NCI-H2227 (cell line): ENCODE measurements at regions not wholly inside any gene's neighbourhood (a gene's known extent, or its start where the extent isn't known, plus 50 kb on each side); places are given as distances from the start of the nearest gene placed in this dataset.
"Not testable (repeated sequence)": the region's sequence is repeated elsewhere in the genome, so short reads cannot be mapped to it uniquely, and the experiment has no call there.

Source experiments
- DNase-seq: peaks from one replicate; lab custom pipeline; 2025; ENCODE audit not compliant: unreplicated experiment; lab: John Stamatoyannopoulos, UW

DNA sequence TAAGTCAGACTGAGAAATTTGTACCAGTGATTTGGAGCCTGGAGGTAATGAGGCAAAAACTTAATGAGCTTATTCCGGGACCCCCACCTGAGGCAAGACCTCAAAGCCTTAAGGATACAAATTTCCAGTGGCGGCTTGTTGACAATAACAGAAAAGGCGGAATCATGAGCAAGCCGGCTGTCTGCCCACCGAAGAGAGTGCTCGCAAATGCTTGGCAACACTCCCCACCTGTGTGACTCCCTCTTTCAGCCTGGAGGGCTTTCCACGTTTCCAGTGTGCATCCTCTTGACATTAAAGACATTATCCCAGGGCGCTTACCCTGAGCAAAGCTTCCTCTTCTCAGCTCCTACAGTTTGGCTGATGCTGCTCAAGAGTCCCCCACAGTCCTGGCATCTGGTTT is 830.4 kb upstream of the TPTE start:
- DNase-seq, result not testable (repeated sequence)

DNA sequence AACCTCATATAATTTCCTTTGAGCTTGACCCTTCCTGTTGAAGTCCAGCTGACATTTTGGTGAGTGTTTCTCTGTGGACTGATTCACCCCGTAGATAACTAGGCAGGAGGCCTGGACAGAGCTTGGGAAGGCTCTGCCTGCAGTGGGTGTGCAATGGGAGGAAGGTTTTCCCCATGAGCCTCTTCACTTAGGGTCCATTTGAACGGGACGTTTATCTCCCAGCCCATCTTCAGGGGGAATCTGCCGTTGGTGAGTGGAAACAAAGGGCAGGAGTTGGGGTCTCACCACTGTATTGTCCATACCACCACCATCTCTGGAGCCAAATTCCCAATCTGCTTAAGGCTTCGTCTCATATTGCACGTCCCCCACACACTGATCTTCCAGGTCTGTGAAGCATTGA is 825.6 kb upstream of the TPTE start:
- DNase-seq, result not testable (repeated sequence)

DNA sequence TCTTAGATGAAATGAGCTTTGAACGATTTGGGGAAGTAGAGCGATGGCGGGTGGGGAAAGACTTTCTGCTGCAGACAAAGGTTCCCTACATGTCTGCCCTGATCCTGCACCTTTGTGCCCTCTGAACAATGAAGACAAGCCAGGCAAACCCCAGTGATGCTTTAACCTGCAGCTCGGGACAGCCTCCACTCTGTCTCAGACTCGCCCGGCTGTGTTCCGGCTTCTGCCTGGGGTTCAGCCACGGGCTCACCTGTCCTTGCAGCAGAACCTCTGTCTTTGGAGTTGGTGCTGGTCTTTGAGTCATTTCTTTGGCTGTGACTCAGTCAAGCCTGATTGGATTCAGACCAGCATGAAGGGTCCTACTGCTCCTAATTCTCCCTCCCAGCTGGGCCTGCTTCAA is 823.6 kb upstream of the TPTE start:
- not testable (repeated sequence) for DNase-seq

DNA sequence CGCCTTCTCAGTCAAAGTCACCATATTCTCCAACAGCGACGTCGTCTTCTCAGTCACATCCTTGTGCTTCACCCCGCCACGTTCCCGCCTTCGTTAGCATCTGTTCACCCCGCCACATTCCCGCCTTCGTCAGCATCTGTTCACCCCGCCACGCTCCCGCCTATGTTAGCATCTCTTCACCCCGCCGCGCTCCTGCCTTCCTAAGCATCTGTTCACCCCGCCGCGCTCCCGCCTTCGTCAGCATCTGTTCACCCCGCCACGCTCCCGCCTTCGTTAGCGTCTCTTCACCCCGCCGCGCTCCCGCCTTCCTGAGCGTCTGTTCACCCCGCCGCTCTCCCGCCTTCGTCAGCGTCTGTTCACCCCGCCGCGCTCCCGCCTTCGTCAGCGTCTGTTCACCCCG is 816.4 kb upstream of the TPTE start:
- not testable (repeated sequence) for DNase-seq

DNA sequence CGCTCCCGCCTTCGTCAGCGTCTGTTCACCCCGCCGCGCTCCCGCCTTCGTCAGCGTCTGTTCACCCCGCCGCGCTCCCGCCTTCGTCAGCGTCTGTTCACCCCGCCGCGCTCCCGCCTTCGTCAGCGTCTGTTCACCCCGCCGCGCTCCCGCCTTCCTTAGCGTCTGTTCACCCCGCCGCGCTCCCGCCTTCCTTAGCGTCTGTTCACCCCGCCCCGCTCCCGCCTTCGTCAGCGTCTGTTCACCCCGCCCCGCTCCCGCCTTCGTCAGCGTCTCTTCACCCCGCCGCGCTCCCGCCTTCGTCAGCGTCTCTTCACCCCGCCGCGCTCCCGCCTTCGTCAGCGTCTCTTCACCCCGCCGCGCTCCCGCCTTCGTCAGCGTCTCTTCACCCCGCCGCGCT is 815.9 kb upstream of the TPTE start:
- not testable (repeated sequence) for DNase-seq

DNA sequence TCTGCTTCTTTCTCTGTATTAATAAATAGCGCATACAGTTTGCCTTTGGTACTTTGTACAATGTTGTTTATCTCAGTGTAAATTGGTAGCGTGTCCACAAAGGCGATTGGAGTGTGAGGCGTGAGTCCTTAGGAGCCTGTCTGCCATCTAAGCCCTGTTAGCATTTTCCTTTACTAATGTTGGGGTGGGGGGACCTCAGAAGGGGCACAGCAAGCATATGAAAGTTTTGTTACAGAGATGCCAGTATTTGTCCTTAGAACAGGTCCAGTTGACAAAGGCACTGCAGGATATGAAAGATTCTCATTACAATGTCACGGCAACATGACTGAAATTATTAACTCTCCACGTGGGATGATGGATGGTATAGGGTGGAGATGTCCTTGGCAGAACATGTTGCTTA is 796.8 kb upstream of the TPTE start:
- not testable (repeated sequence) for DNase-seq

DNA sequence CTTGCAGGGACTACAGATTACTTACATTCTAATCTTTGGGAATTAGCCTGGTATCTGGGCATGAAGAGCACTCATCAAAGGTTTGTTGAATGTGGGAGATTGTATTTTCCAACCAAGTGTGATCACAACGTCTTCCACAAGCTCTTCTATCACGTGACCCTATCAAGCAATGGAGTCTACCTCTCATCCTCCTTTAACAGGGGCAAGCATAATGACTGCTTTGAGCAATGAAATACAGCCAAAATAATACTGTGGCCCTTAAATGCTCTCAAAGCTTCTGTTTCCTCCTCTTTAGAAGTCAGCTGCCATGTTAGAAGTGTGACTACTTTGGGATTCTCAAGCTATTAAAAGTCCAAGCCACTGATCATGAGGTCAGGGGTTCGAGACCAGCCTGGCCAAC is 794.2 kb upstream of the TPTE start:
- DNase-seq, result not testable (repeated sequence)

DNA sequence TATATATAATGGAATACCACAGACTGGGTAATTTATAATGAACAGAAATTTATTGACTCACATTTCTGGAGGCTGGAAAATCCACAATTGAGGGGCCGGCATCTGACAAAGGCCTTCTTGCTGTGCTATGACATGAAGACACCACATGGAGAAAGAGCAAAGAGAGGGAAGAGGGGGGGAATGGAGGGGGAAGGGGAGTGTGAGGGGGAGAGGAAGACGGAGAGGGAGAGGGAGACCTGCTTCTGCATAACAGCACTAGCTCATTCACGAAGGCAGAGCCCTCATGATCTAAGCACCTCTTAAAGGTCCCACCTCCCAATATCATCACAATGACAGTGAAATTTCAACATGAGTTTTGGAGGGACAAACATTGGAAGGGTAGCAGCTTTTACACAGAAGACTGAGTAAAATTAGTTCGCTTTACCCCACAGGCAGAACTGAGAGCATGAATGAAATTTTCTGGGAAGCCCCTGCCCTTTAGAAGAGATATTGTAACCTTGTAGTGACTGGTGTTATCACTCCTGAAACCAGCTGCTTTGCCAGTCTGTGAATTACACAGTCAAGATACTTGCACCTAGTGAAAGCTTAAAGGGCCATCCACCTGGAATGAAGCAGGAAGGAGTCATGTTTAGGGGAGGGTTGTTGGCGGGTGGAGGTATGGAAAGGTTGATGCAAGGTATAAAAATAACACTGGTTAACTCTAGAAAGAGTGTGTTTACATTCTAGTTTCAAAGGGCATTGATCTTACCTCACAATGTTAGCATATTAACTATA is 793.0 kb upstream of the TPTE start:
- not testable (repeated sequence) for DNase-seq

DNA sequence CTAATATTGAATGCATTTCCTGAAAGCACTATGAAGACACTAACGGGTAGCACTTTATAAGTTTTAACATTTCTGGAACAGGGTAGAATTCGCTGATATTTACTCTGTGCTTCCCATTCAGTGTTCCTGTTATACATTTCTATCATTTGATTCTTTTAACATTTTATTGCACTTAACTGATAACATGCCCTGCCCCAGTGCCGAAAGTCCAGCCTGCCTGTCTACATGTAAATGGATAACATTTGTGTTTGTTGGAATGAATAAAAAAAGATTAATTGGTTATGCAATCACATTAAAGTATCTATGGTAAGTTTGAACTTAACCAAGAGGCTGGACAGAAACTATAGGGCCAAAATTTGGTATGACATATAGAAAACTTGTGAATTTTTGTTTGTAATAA is 790.5 kb upstream of the TPTE start:
- DNase-seq, result no peak

DNA sequence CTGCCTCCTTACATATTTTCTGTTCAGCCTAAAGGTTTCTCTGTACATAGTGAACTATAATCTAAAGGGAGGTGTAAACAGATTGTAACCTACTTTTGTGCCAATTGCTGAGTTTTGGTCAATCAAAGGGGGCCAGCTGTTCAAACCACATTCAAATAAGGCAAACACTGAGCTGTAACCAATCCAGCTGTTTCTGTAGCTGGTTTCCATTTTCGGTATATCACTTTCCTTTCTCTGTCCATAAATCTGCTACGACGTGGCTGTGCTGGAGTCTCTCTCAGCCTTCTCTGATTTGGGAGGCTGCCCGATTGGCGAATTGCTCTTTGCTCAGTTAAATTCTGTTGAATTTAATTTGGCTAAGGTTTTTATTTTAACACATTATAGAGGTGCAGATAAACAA is 790.1 kb upstream of the TPTE start:
- DNase-seq, result not testable (repeated sequence)

DNA sequence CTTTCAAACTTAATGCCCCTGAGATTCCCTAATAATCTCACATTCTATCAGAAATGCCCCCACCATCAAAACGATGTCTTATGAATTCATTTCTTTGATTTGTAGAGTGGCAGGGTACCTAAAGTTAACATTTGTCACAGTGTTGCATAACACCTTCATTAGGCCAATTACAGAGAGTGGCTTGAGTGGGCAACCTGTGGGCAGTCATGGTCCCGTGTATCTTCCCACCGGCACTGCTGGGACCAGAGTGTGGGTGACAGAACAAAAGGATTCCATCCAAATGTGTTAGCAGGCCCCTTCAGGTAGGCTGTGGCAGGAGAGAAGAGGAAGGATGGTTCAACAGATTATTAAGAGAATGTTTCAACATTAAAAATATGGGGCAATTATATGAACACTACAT is 788.8 kb upstream of the TPTE start:
- not testable (repeated sequence) for DNase-seq

DNA sequence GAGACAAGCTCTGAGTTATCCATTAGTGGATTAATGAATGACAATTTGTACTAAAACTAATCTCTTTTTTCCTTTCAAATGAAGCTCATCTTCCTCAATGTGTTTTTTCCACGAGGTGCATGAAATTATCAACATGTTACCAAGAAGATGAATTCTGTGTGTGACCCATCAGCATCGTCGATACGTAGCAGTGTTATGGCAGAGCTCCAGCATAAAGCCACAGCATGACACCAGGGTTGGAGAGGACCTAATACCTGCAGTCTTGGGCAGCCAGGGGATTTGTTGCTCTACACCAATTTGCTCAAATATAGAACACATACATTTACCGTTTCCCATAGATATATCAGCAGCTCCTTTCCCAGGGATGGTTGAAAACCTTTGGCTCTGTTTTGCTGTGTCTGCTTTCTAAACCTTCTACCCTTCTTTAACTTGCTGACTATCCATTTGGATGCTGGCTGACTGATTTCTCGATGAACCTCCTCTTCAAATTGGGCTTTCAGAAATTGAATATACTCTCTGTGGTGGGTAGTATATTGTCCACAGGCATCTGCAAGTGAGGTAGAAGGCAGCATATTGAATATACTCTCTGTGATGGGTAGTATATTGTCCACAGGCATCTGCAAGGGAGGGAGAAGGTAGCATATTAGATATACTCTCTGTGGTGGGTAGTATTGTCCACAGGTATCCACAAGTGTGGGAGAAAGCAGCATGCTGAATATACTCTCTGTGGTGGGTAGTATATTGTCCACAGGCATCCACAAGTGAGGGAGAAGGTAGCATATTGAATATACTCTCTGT is 787.4 kb upstream of the TPTE start:
- DNase-seq, result not testable (repeated sequence)

DNA sequence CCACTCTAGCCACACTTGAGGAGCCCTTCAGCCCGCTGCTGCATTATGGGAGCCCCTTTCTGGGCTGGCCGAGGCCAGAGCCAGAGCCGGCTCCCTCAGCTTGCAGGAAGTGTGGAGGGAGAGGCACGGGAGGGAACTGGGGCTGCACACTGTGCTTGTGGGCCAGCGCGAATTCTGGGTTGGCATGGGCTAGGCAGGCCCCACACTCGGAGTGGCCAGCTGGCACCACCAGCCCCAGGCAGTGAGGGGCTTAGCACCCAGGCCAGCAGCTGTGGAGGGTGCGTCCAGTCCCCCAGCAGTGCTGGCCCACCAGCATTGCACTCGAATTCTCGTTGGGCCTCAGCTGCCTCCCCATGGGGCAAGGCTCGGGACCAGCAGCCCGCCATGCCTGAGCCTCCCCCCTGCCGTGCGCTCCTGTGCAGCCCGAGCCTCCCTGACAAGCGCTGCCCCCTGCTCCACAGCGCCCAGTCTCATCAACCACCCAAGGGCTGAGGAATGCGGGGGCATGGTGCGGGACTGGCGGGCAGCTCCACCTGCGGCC is 785.9 kb upstream of the TPTE start:
- DNase-seq, result no peak

DNA sequence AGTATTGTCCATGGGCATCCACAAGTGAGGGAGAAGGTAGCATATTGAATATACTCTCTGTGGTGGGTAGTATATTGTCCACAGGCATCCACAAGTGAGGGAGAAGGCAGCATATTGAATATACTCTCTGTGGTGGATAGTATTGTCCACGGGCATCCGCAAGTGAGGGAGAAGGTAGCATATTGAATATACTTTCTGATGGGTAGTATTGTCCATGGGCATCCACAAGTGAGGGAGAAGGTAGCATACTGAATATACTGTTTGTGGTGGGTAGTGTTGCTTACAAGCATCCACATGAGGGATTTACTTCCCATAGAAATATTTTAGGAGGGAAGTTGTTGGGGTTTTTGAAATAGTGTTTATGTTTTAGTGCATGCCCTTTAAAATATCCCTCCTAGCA is 784.1 kb upstream of the TPTE start:
- not testable (repeated sequence) for DNase-seq

DNA sequence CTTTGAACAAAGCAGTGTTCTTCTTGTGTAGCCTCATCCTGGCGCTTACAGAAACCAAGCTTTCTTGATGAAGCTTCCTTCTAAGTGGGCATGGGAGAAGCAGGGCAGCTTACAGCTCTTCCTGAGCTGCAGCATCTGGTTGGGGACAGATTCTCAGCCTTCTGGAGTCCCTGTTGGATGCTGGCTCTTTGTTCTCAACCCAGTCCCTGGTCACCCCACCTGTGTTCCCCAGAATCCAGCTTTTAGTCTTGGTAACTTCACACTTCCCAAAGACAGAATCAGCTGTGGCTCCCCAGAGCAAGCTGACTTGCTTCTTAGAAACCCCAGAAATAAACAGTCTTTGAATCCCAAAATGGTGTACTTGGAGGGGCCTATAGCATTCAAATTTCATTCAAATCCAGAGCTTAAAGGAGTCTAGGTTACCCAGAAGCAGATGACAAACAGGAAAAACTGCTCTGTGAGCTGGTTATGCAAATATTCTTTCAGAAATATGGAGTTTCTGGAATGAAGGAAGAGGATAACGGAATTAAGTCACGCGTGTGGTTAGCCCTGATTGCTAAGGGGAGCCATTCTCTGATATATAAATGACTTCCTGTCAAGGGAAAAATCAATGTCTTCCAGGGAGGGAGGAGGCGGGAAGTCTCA is 783.4 kb upstream of the TPTE start:
- DNase-seq, result not testable (repeated sequence)

DNA sequence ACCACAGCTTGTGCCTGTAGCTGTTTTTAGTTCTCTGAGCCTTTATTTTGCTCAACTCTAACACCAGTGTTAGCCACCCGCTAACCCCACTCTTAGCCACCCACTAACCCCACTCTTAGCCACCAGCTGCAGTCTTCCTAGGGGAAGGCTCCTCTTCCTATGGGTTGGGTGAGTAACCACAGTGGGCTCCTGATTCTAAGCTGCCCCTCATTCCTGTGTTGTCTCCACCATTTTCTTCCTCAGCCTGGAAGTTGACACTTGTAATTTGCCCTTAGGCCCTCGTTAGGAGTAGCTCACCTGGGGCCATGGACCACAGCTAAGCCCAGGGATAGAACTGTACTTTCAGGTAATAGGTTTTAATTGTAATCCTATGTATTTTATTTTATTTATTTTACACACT is 782.9 kb upstream of the TPTE start:
- DNase-seq, result no peak

DNA sequence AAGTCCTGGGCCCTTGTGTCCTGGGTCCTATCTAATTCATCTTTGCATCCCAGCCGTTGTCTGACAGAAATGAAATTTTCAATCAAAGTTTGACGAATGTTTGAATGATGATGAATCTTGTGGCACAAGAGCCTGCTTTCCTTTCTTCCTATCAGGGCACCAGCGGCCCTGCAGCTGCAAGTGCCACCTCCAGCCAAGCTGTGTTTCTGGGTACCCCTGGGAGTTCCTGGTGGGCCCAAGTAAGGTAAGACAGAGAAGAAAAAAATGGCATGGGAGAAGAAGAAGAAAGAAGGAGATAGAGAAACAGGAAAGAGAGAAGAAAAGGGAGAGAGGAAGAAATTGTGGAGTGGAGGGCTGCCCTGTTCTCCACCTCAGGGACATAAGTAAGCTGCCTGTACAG is 782.1 kb upstream of the TPTE start:
- DNase-seq, result no peak

DNA sequence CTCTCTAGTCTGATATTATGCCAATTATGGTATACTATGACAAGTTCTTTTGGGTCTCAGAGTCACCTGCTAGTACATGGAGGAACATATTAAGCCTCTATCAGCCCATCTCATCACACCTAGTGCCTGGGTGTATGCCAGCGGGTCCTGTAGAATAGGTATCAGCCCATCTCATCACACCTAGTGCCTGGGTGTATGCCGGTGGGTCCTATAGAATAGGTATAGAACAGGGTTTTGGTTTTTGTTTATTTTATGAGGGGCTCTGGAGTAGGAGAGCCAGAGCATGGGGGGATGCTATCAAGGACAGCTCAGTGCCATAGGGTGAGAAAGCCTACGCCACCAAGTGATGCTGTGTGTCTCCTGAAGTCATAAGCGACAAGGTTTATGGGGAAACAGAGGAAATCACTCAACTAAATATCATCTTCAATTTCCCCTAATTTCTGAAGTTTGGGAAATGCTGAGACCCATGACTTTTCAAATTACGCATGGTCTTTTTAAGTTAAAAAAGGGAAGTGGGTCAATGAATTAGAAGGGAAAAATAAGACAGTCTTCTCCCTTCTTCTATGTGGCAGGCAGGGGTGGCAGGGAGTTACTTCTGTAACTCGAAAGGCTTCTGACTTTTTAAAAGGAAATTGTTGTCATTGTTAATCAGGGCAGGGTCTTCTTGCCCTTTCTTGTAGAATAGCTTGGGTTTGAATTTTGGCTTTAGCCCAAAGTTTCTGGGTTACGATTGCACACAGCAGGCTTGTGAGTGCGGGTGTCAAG is 781.0 kb upstream of the TPTE start:
- DNase-seq, result not testable (repeated sequence)

DNA sequence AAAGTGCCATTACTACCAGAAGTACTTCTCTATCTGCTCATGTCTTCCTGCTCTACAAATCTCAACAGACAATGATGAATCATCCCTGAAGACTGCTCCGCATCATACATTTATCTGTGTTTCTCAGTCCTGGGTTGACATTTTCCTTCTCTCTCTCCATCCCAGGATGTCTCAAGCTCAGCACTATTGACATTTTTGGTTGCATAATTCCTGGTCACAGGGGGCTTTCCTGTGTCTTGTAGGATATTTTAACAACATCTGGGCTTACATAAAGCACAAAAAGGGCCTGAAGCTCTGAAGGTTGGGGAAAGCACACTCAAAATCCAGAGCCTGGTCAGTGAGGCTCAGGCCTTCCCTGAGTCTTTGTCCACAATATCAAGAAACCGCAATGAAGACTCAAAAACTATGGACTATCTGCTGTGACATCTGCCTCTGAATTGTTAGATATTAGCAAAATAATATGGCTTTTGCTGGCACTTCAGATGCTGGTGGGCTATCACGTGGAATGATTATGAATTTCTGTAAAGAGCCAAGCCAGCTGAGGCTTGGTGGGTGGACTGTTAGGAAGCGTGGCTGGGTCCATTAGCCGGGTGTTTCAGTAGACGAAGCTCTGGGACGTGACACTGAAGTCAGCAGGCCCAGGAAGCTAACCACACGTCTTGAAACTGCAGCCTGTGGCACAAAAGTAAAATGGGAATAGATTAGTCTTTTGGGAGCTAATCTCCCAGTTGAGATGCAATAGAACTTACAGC is 780.2 kb upstream of the TPTE start:
- not testable (repeated sequence) for DNase-seq

DNA sequence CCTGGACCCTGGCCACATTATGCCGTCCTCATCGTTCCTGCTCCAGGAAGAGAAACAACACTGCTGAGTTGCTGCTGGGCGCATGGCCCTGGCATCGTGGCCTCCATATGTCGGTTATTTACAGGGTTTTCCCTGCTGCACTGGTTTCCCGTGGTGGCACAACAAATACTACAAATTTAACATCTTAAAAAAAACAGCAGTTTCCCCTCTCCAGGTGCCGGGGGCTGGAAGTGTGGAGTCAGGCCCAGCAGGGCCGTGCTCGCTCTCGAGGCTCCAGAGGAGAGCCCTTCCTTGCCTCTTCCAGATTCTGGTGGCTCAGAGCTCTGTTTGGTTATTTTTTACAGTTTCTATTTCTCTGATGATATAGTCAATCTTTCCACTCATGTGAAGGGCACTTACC is 777.8 kb upstream of the TPTE start:
- not testable (repeated sequence) for DNase-seq
